BLaER1 treated with 17β-estradiol and CSF1 and Interleukin-3, amounts not matched to agents 10 nM and 100 nM (cell line): ENCODE measurements at regions not wholly inside any gene's neighbourhood (a gene's known extent, or its start where the extent isn't known, plus 50 kb on each side); places are given as distances from the start of the nearest gene placed in this dataset.
A peak's percentile ranks its signal among the peaks of the same experiment; 100 is the strongest.
"Not testable (repeated sequence)": the region's sequence is repeated elsewhere in the genome, so short reads cannot be mapped to it uniquely, and the experiment has no call there.

Source experiments
- H3K27ac ChIP-seq, 11 experiments: shearing (Covaris generic); formaldehyde crosslinking; 2 replicates each; pipeline ENCODE4 v1.8.1; 2022
- H3K27me3 ChIP-seq, 11 experiments: shearing (Covaris generic); formaldehyde crosslinking; 2 replicates each; pipeline ENCODE4 v1.8.1; 2022
- H3K36me3 ChIP-seq, 11 experiments: shearing (Covaris generic); formaldehyde crosslinking; 2 replicates each; pipeline ENCODE4 v1.8.1; 2022
- H3K4me1 ChIP-seq, 10 experiments: shearing (Covaris generic); formaldehyde crosslinking; 2 replicates each; pipeline ENCODE4 v1.8.1; 2022
- H3K4me2 ChIP-seq, 11 experiments: shearing (Covaris generic); formaldehyde crosslinking; 2 replicates each; pipeline ENCODE4 v1.8.1; 2022
- H3K4me3 ChIP-seq, 10 experiments: shearing (Covaris generic); formaldehyde crosslinking; 2 replicates each; pipeline ENCODE4 v1.8.1; 2022
- H3K9ac ChIP-seq, 11 experiments: shearing (Covaris generic); formaldehyde crosslinking; 2 replicates each; pipeline ENCODE4 v1.8.1; 2022
- H3K9me3 ChIP-seq, 11 experiments: shearing (Covaris generic); formaldehyde crosslinking; replicated peaks in 1 of 11; 2 replicates each; pipeline ENCODE4 v1.8.1; 2022
- H4K20me1 ChIP-seq, 11 experiments: shearing (Covaris generic); formaldehyde crosslinking; 2 replicates each; pipeline ENCODE4 v1.8.1; 2022
- Cebpa-rat ChIP-seq, 11 experiments: shearing (Covaris generic); IDR thresholded peaks; 2 replicates each; pipeline ENCODE4 v1.8.1; 2022

DNA sequence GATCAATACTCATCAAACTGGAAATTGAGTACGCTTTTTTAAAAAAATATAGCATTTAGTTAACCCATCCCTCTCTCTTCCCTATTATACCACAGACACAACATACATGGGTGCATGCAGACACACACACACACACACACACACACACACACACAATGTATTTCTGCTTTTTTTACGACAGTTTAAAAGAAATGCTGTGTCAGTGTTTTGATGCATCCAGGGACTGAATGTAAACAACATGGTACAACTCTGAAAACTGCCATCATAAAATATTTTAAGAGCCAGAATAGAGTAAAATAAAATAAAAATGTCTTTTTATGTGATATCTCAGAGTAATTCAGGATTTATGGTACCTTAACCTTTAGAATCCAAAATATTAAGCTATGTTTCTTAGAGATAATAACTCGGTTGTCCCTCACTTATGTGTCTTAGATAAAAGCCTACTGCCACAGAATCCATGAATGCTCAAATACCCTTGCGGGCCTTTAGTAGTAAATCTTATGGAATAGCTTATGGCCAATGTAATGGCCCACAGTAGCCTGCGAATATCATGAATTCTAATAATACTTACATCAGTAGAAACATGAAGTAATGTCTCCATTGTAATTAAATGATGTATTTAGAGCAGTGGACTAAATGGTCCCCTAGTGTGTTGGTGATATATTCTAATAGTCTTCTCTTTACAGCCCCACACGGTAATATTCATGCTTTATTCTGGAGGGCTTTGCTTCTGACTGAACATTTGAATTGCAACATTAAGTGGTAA is 251.6 kb upstream of the FIGN start:
- Histone ChIP-seq H3K27ac (no peak overlapping the region), H3K4me3 (no peak overlapping the region), H3K36me3 (no peaks in the 10 kb centered on the region), H3K9ac (no peak overlapping the region), H4K20me1 (no peaks in the 10 kb centered on the region), H3K27me3 (no peaks in the 10 kb centered on the region), H3K4me2 (no peak overlapping the region), H3K9me3 (no peaks in the 10 kb centered on the region), H3K4me1 (peaks cover 0 to 15% (median 0%) of the 10 kb centered on the region in 10 experiments; a peak in 1 of 20 replicates)
- no peak for TF ChIP-seq Cebpa-rat (IDR thresholded peaks at IDR 0.05)

DNA sequence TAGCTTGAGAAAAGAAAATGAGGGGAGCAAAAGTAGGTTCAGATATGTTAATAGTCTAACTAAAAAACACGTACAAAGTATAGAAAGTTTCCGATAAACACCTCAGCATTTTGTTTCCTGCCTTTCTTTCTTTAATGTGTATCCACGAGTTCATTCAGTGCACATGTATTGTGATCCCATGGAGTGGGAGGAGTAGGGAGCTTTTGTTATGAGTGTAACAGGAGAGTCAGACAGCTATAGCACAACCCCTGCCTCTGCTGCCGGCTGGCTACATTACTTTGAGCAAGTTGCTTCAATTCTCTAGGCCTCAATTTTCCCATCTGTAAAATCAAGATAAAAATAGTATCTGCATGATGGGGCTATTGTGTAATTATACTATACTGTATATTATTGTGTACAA is 249.2 kb upstream of the FIGN start:
- TF ChIP-seq Cebpa-rat (IDR thresholded peaks at IDR 0.05): no peak
- no peaks in the 10 kb centered on the region for H4K20me1 ChIP-seq
- no peak overlapping the region for H3K4me3 ChIP-seq
- H3K4me1 ChIP-seq: peaks cover 0 to 15% (median 0%) of the 10 kb centered on the region in 10 experiments; a peak in 1 of 20 replicates
- H3K9ac ChIP-seq: no peak overlapping the region
- no peaks in the 10 kb centered on the region for H3K27me3 ChIP-seq
- H3K9me3 ChIP-seq: no peaks in the 10 kb centered on the region
- H3K27ac ChIP-seq: no peak overlapping the region
- no peaks in the 10 kb centered on the region for H3K36me3 ChIP-seq
- H3K4me2 ChIP-seq: no peak overlapping the region

DNA sequence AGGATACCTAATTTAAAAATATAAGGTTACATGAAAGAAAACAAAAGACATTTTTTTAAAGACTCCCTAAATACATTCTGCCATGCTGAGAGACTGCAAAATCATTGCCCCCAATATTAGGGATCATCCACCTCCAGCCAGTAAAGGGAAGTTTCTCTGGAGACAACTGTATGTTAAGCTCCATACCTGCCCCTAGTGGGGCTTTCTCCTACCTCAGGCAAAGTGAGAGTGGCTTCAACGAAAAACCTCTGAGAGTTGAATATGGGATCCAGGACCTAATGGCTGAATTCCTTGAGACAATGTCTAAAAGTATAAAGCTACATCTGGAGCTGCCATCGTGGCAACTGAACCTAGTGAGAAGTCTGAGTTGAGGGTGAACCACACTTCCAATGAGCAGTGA is 248.1 kb upstream of the FIGN start:
- no peaks in the 10 kb centered on the region for H3K27me3 ChIP-seq

DNA sequence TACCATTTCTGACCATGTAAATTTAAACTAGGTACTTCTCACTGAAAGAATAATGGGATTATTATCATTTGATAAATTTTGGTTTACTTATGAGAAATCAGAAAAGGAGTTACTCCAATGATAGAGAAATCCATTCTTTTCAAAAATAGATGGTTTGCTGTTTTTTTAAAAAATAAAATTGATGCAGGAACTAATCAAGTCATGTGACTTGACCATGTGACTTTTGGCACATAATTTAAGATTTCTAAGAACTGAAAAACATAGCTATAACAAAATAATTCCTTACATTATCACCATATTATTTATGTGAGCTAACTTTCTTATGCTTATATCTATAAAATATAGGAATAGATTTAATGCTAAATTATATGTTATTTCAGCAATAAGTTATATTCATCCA is 247.1 kb upstream of the FIGN start:
- Histone ChIP-seq H3K9me3 (no peaks in the 10 kb centered on the region), H4K20me1 (no peaks in the 10 kb centered on the region), H3K36me3 (no peaks in the 10 kb centered on the region), H3K4me3 (no peak overlapping the region), H3K27ac (no peak overlapping the region), H3K9ac (no peak overlapping the region), H3K27me3 (no peaks in the 10 kb centered on the region), H3K4me1 (peaks cover 0 to 15% (median 0%) of the 10 kb centered on the region in 10 experiments; a peak in 1 of 20 replicates), H3K4me2 (no peak overlapping the region)
- TF ChIP-seq Cebpa-rat (IDR thresholded peaks at IDR 0.05): no peak

More for the DNA sequence above, 248.1 kb upstream of the FIGN start:
- no peaks in the 10 kb centered on the region for H3K9me3 ChIP-seq
- H3K4me3 ChIP-seq: no peak overlapping the region
- no peak overlapping the region for H3K9ac ChIP-seq
- no peak overlapping the region for H3K27ac ChIP-seq
- H3K4me1 ChIP-seq: peaks cover 0 to 15% (median 0%) of the 10 kb centered on the region in 10 experiments; a peak in 1 of 20 replicates
- H4K20me1 ChIP-seq: no peaks in the 10 kb centered on the region
- H3K36me3 ChIP-seq: no peaks in the 10 kb centered on the region
- H3K4me2 ChIP-seq: no peak overlapping the region
- no peak for TF ChIP-seq Cebpa-rat (IDR thresholded peaks at IDR 0.05)

GRCh38 chr2:163974766-163975165 is 239.0 kb upstream of the FIGN start:
- Histone ChIP-seq H3K4me3 (no peak overlapping the region), H4K20me1 (no peaks in the 10 kb centered on the region), H3K27ac (no peak overlapping the region), H3K4me1 (peaks cover 0 to 31% (median 11%) of the 10 kb centered on the region in 10 experiments; a peak in 11 of 20 replicates), H3K4me2 (peak overlapping the region in 1 of 11 experiments; percentile 4; a peak in 2 of 22 replicates), H3K36me3 (no peaks in the 10 kb centered on the region), H3K9me3 (peaks cover 0 to 4% (median 0%) of the 10 kb centered on the region in 11 experiments; a peak in 3 of 22 replicates), H3K9ac (no peak overlapping the region), H3K27me3 (no peaks in the 10 kb centered on the region)
- TF ChIP-seq Cebpa-rat (IDR thresholded peaks at IDR 0.05): no peak

- Histone ChIP-seq H3K4me3 (no peak overlapping the region), H3K27me3 (no peaks in the 10 kb centered on the region), H3K4me2 (peak overlapping the region in 1 of 11 experiments; percentile 8; a peak in 1 of 22 replicates), H3K9ac (no peak overlapping the region), H3K27ac (no peak overlapping the region), H4K20me1 (no peaks in the 10 kb centered on the region), H3K36me3 (no peaks in the 10 kb centered on the region), H3K9me3 (no peaks in the 10 kb centered on the region), H3K4me1 (peaks cover 0 to 31% (median 11%) of the 10 kb centered on the region in 10 experiments; a peak in 11 of 20 replicates)
- no peak for TF ChIP-seq Cebpa-rat (IDR thresholded peaks at IDR 0.05)
Measured at GRCh38 chr2:163970058-163970813, 234.4 kb upstream of the FIGN start.

DNA sequence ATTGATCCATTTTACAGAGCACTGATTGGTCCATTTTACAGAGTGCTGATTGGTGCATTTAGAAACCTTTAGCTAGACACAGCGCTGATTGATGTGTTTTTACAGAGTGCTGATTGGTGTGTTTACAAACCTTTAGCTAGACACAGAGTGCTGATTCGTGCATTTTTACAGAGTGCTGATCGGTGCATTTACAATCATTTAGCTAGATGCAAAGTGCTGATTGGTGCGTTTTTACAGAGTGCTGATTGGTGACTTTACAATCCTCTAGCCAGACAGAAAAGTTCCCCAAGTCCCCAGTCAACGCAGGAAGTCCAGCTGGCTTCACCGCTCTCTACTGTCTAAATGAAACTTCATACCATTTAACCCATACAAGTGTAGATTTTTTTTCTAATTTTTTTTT is 228.5 kb upstream of the FIGN start:
- not testable (repeated sequence) for H3K9me3 ChIP-seq, H3K9ac ChIP-seq, H4K20me1 ChIP-seq, H3K36me3 ChIP-seq, H3K4me3 ChIP-seq, H3K27me3 ChIP-seq, H3K27ac ChIP-seq, H3K4me1 ChIP-seq, H3K4me2 ChIP-seq

DNA sequence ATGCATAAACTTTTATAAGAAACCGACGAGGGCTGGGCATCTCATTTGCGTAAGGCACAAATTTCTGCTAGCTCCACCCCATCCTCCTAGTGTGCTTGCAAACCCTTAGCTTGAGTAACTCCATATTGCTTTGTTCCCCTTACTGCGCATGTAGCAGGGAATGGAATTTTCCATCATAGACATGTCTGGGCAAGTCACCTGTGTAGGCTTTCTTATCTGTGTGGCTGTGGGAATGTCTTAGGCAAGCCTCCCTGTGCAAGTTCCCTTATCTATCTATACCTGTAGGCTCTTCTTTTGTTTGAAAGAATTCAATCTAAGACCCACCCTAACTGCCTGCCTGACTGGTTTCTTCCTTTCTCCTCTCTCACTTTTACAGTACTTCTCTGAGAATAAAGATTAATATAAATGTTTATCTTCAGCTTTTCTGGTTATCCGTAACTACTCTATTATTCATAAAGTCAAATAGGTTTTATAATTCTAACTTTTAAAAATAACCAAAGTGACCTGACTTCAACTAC is 217.6 kb upstream of the FIGN start:
- Histone ChIP-seq H3K36me3 (no peaks in the 10 kb centered on the region), H4K20me1 (no peaks in the 10 kb centered on the region), H3K4me3 (no peak overlapping the region), H3K4me1 (no peaks in the 10 kb centered on the region), H3K4me2 (no peak overlapping the region), H3K9me3 (no peaks in the 10 kb centered on the region), H3K27ac (no peak overlapping the region), H3K9ac (no peak overlapping the region), H3K27me3 (no peaks in the 10 kb centered on the region)
- TF ChIP-seq Cebpa-rat (IDR thresholded peaks at IDR 0.05): no peak

DNA sequence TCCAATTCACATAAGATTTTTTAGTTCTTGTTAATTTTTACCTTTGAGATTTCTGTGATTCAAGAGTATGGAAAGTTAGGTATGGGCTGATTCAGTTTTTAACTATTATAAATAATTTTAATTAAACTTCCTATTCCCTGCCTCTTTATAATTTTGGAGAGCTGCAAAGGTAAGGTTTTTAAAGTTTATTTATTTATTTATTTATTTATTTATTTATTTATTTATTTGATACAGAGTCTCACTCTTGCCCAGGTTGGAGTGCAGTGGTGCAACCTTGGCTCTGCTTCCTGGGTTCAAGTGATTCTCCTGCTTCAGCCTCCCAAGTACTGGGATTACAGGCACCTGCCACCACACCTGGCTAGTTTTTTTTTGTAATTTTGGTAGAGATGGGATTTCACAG is 215.5 kb upstream of the FIGN start:
- Histone ChIP-seq H3K9me3 (no peaks in the 10 kb centered on the region), H3K27me3 (no peaks in the 10 kb centered on the region), H4K20me1 (no peaks in the 10 kb centered on the region), H3K27ac (no peak overlapping the region), H3K9ac (no peak overlapping the region), H3K4me3 (no peak overlapping the region), H3K36me3 (no peaks in the 10 kb centered on the region), H3K4me2 (no peak overlapping the region), H3K4me1 (no peaks in the 10 kb centered on the region)
- TF ChIP-seq Cebpa-rat (IDR thresholded peaks at IDR 0.05): no peak
